ENCODE measurements at regions not wholly inside any gene's neighbourhood (a gene's known extent, or its start where the extent isn't known, plus 50 kb on each side); places are given as distances from the start of the nearest gene placed in this dataset.
"Not testable (repeated sequence)": the region's sequence is repeated elsewhere in the genome, so short reads cannot be mapped to it uniquely, and the experiment has no call there.

DNA sequence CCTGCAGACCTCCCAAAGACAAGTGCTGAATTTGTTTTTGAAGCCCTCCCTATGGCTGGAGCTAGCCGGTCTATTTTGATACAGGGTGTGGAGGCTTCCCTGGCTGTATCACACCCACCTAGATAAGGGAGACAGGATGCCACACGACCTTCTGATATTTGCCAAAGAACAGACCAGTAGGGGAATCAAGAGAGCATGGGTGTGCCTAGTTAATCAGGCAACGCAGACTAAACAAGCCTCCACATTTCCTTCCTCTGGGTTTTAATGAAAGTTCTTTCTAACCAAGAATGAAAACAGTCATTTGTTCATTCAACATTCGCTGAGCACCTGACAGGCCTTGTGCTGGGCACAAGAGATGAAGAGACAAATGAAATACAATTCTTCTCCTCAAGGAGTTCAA is 446.8 kb downstream of the PLPP3 start:
- no peak overlapping the region for H3K4me3 ChIP-seq (replicated peaks; ENCODE audit: low read depth, low read length)
- no peaks in the 10 kb centered on the region for H3K36me3 ChIP-seq (ENCODE audit: control insufficient read depth, insufficient read depth, low read length)
- DNase-seq (ENCODE audit: extremely low read depth, insufficient read length): no peak
- TF ChIP-seq, protein P1, sequence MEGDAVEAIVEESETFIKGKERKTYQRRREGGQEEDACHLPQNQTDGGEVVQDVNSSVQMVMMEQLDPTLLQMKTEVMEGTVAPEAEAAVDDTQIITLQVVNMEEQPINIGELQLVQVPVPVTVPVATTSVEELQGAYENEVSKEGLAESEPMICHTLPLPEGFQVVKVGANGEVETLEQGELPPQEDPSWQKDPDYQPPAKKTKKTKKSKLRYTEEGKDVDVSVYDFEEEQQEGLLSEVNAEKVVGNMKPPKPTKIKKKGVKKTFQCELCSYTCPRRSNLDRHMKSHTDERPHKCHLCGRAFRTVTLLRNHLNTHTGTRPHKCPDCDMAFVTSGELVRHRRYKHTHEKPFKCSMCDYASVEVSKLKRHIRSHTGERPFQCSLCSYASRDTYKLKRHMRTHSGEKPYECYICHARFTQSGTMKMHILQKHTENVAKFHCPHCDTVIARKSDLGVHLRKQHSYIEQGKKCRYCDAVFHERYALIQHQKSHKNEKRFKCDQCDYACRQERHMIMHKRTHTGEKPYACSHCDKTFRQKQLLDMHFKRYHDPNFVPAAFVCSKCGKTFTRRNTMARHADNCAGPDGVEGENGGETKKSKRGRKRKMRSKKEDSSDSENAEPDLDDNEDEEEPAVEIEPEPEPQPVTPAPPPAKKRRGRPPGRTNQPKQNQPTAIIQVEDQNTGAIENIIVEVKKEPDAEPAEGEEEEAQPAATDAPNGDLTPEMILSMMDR (IDR thresholded peaks at IDR 0.05; ENCODE audit: insufficient read depth, low read length, poor library complexity, severe bottlenecking): no peak
- H3K27me3 ChIP-seq (replicated peaks; ENCODE audit: control insufficient read depth, insufficient read depth, low read length): no peaks in the 10 kb centered on the region

DNA sequence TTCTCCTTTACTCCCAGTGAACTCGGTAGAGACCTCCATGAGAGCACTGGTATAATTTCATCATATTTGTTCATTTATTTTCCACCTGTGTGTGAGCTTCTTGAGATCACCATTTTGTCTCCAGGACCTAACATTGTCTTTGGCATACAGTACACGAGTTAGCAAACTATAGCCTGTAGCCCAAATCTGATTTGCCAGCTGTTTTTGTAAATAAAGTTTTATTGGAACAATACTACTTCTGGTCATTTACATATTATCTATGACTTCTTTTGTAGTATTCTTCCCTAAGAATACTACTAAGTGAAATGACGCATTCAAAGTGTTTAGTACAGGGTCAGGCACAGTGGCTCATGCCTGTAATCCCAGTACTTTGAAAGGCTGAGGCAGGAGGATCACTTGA is 449.5 kb downstream of the PLPP3 start:
- H3K36me3 ChIP-seq (ENCODE audit: control insufficient read depth, insufficient read depth, low read length): no peaks in the 10 kb centered on the region
- TF ChIP-seq, protein P1 (IDR thresholded peaks at IDR 0.05; ENCODE audit: insufficient read depth, low read length, poor library complexity, severe bottlenecking): no peak
- no peak for DNase-seq (ENCODE audit: extremely low read depth, insufficient read length)
- no peaks in the 10 kb centered on the region for H3K27me3 ChIP-seq (replicated peaks; ENCODE audit: control insufficient read depth, insufficient read depth, low read length)
- H3K4me3 ChIP-seq (replicated peaks; ENCODE audit: low read depth, low read length): no peak overlapping the region

GRCh38 chr1:56125316-56125715 is 454.0 kb downstream of the PLPP3 start:
- no peak overlapping the region for H3K4me3 ChIP-seq (replicated peaks; ENCODE audit: low read depth, low read length)
- DNase-seq (ENCODE audit: extremely low read depth, insufficient read length): no peak
- TF ChIP-seq, protein P1 (IDR thresholded peaks at IDR 0.05; ENCODE audit: insufficient read depth, low read length, poor library complexity, severe bottlenecking): no peak
- no peaks in the 10 kb centered on the region for H3K27me3 ChIP-seq (replicated peaks; ENCODE audit: control insufficient read depth, insufficient read depth, low read length)
- H3K36me3 ChIP-seq (ENCODE audit: control insufficient read depth, insufficient read depth, low read length): no peaks in the 10 kb centered on the region

DNA sequence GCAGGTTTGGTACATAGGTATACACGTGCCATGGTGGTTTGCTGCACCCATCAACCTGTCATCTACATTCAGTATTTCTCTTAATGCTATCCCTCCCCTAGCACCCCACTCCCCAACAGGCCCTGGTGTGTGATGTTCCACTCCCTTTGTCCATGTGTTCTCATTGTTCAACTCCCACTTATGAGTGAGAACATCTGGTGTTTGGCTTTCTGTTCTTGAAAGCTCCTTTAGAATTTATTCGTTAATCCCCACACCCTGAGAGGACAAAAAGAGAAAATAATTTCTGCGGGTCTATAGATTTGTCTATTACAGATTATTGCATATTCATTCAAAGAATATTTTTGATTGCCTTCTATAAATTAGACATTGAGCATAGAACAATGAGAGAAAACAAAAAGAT is 455.5 kb downstream of the PLPP3 start:
- Histone ChIP-seq H3K36me3 (ENCODE audit: control insufficient read depth, insufficient read depth, low read length) (no peaks in the 10 kb centered on the region), H3K4me3 (replicated peaks; ENCODE audit: low read depth, low read length) (no peak overlapping the region), H3K27me3 (replicated peaks; ENCODE audit: control insufficient read depth, insufficient read depth, low read length) (no peaks in the 10 kb centered on the region)
- TF ChIP-seq, protein P1 (IDR thresholded peaks at IDR 0.05; ENCODE audit: insufficient read depth, low read length, poor library complexity, severe bottlenecking): no peak
- no peak for DNase-seq (ENCODE audit: extremely low read depth, insufficient read length)

GRCh38 chr1:56123421-56123820 is 455.9 kb downstream of the PLPP3 start:
- no peaks in the 10 kb centered on the region for H3K27me3 ChIP-seq (replicated peaks; ENCODE audit: control insufficient read depth, insufficient read depth, low read length)
- H3K4me3 ChIP-seq (replicated peaks; ENCODE audit: low read depth, low read length): no peak overlapping the region
- TF ChIP-seq, protein P1 (IDR thresholded peaks at IDR 0.05; ENCODE audit: insufficient read depth, low read length, poor library complexity, severe bottlenecking): no peak
- no peak for DNase-seq (ENCODE audit: extremely low read depth, insufficient read length)
- H3K36me3 ChIP-seq (ENCODE audit: control insufficient read depth, insufficient read depth, low read length): no peaks in the 10 kb centered on the region

DNA sequence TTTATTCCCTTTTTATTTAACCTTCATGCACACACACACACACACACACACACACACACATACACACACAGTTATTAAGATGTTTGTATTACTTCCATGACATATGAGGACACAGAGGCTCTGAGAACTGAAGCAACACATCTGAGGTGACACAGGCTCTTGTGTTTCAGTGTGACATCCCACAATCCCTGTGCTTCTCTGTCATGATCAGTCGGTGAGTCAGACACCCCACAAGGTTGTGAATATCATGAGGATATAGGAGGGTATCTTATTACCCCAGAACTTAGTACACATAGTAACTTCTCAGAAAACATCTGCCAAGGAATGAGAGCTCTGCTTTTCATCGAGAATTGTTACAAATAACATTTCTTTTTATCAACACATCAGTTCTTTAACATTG is 459.3 kb downstream of the PLPP3 start:
- DNase-seq (ENCODE audit: extremely low read depth, insufficient read length): no peak

GRCh38 chr1:56118676-56119075 is 460.7 kb downstream of the PLPP3 start:
- DNase-seq (ENCODE audit: extremely low read depth, insufficient read length); H3K36me3 ChIP-seq (ENCODE audit: control insufficient read depth, insufficient read depth, low read length); H3K4me3 ChIP-seq (replicated peaks; ENCODE audit: low read depth, low read length); H3K27me3 ChIP-seq (replicated peaks; ENCODE audit: control insufficient read depth, insufficient read depth, low read length): not testable (repeated sequence)

More for the DNA sequence above, 459.3 kb downstream of the PLPP3 start:
- TF ChIP-seq, protein P1 (IDR thresholded peaks at IDR 0.05; ENCODE audit: insufficient read depth, low read length, poor library complexity, severe bottlenecking): no peak
- Histone ChIP-seq H3K27me3 (replicated peaks; ENCODE audit: control insufficient read depth, insufficient read depth, low read length) (no peaks in the 10 kb centered on the region), H3K4me3 (replicated peaks; ENCODE audit: low read depth, low read length) (no peak overlapping the region), H3K36me3 (ENCODE audit: control insufficient read depth, insufficient read depth, low read length) (no peaks in the 10 kb centered on the region)

Data from GM06990 (cell line).